ENCODE measurements at regions not wholly inside any gene's neighbourhood (a gene's known extent, or its start where the extent isn't known, plus 50 kb on each side); places are given as distances from the start of the nearest gene placed in this dataset.
"Not testable (repeated sequence)": the region's sequence is repeated elsewhere in the genome, so short reads cannot be mapped to it uniquely, and the experiment has no call there.

- no peak for DNase-seq (ENCODE audit: low read depth in 2 of 2)
Measured at GRCh38 chr14:83289896-83290295, 1756.2 kb upstream of the SEL1L start.

GRCh38 chr14:83290447-83290846 is 1756.8 kb upstream of the SEL1L start:
- DNase-seq (ENCODE audit: low read depth in 2 of 2) = no peak

GRCh38 chr14:83291714-83292113 is 1758.1 kb upstream of the SEL1L start:
- no peak for DNase-seq (ENCODE audit: low read depth in 2 of 2)

- no peak for DNase-seq (ENCODE audit: low read depth in 2 of 2)
Measured at GRCh38 chr14:83294941-83295340, 1761.3 kb upstream of the SEL1L start.

- no peak for DNase-seq (ENCODE audit: low read depth in 2 of 2)
Measured at GRCh38 chr14:83297361-83297760, 1763.7 kb upstream of the SEL1L start.

- DNase-seq (ENCODE audit: low read depth in 2 of 2) = not testable (repeated sequence)
Measured at GRCh38 chr14:83298016-83298415, 1764.4 kb upstream of the SEL1L start.

- no peak for DNase-seq (ENCODE audit: low read depth in 2 of 2)
Measured at GRCh38 chr14:83300476-83301064, 1766.9 kb upstream of the SEL1L start.

- no peak for DNase-seq (ENCODE audit: low read depth in 2 of 2)
Measured at GRCh38 chr14:83301791-83302190, 1768.1 kb upstream of the SEL1L start.

GRCh38 chr14:83309211-83309610 is 1775.6 kb upstream of the SEL1L start:
- DNase-seq (ENCODE audit: low read depth in 2 of 2) = no peak

GRCh38 chr14:83309833-83310232 is 1776.2 kb upstream of the SEL1L start:
- DNase-seq (ENCODE audit: low read depth in 2 of 2) = no peak

GRCh38 chr14:83312511-83312910 is 1778.9 kb upstream of the SEL1L start:
- no peak for DNase-seq (ENCODE audit: low read depth in 2 of 2)

- no peak for DNase-seq (ENCODE audit: low read depth in 2 of 2)
Measured at GRCh38 chr14:83314764-83315163, 1781.1 kb upstream of the SEL1L start.

GRCh38 chr14:83316356-83316755 is 1782.7 kb upstream of the SEL1L start:
- DNase-seq (ENCODE audit: low read depth in 2 of 2) = no peak

GRCh38 chr14:83320837-83321236 is 1787.2 kb upstream of the SEL1L start:
- DNase-seq (ENCODE audit: low read depth in 2 of 2) = no peak

- no peak for DNase-seq (ENCODE audit: low read depth in 2 of 2)
Measured at GRCh38 chr14:83331513-83331912, 1797.9 kb upstream of the SEL1L start.

GRCh38 chr14:83342590-83342989 is 1808.9 kb upstream of the SEL1L start:
- DNase-seq (ENCODE audit: low read depth in 2 of 2) = no peak

- DNase-seq (ENCODE audit: low read depth in 2 of 2) = no peak
Measured at GRCh38 chr14:83347874-83348273, 1814.2 kb upstream of the SEL1L start.

GRCh38 chr14:83355609-83356008 is 1822.0 kb upstream of the SEL1L start:
- no peak for DNase-seq (ENCODE audit: low read depth in 2 of 2)

GRCh38 chr14:83356080-83356479 is 1822.4 kb upstream of the SEL1L start:
- no peak for DNase-seq (ENCODE audit: low read depth in 2 of 2)

- DNase-seq (ENCODE audit: low read depth in 2 of 2) = no peak
Measured at GRCh38 chr14:83372271-83372670, 1838.6 kb upstream of the SEL1L start.

GRCh38 chr14:83379436-83379835 is 1845.8 kb upstream of the SEL1L start:
- DNase-seq (ENCODE audit: low read depth in 2 of 2) = no peak

GRCh38 chr14:83384253-83384652 is 1850.6 kb upstream of the SEL1L start:
- no peak for DNase-seq (ENCODE audit: low read depth in 2 of 2)

GRCh38 chr14:83395321-83395720 is 1861.7 kb upstream of the SEL1L start:
- no peak for DNase-seq (ENCODE audit: low read depth in 2 of 2)

- DNase-seq (ENCODE audit: low read depth in 2 of 2) = no peak
Measured at GRCh38 chr14:83416476-83416875, 1882.8 kb upstream of the SEL1L start.
